ENCODE measurements at regions not wholly inside any gene's neighbourhood (a gene's known extent, or its start where the extent isn't known, plus 50 kb on each side); places are given as distances from the start of the nearest gene placed in this dataset.

DNA sequence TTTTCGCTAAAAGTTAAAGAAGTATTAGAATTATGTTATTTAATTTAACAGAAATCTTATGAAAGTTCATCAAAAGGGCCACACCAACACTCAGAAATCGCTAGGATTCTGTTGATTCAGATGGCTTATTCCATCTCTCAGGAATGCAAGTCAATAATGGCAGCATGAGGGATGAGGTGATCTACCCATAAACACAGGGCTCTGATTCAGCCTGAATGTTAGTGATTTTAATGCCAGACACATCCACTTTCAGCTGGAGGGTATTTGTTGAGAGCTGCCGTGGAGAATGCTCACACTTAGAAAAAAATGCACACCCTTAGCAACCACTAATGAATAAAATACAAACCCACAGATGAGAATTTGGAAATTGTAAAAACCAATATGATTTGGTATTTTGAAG is 173.3 kb upstream of the ERBB4 start:
- no peak for DNase-seq (ENCODE audit: low spot score)

DNA sequence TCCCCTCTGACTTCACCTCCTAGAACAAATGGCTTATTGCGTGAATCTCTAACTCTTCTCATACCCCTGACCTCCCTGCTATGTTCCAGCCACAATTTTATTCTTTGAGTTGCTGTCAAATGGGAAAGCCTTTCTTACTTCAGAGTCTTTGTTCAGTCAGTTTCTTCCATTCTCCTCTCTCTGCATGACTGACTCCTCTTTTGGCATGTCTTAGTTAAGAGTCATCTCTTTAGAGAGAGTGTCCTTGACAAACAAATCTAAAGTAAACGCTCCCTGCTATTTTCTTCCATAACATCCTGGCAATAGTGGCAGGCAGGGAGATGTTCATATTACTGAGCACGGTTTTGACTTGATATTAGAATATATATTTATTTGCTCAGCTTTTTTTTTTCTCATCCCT is 170.7 kb upstream of the ERBB4 start:
- no peak for DNase-seq (ENCODE audit: low spot score)

DNA sequence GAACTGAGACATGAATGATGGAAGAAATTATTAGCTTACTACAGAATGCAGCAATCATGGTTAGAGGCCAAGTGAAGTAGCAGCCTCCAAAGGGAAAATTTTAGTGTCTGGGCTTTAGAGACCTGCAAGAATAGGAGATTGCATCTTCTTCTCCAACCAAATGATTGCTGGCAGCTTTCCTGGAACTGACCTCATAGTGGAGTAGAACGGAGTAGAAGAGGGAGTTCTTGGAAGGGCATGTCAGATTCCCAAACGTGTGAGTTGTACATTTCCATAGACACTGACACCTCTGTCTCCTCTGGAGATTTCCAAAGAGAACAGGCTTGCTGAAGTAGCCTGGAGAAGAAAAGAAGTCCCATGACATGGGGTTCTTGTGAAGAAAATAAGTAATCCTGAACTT is 169.8 kb upstream of the ERBB4 start:
- no peak for DNase-seq (ENCODE audit: low spot score)

DNA sequence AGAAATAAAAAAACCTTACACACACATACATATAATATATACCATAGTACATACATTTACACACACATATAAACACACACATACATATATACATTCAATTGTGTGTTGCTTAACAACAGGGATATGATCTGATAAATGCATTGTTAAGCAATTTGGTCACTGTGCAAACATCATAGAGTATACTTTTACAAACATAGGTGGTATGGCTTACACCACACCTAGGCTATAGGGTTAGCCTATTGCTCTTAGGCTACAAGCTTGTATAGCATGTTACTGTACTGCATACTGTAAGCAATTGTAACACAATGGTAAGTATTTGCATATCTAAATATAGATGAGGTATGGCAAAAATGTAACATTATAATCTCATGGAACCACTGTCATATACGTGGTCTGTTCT is 156.8 kb upstream of the ERBB4 start:
- DNase-seq (ENCODE audit: low spot score): no peak

DNA sequence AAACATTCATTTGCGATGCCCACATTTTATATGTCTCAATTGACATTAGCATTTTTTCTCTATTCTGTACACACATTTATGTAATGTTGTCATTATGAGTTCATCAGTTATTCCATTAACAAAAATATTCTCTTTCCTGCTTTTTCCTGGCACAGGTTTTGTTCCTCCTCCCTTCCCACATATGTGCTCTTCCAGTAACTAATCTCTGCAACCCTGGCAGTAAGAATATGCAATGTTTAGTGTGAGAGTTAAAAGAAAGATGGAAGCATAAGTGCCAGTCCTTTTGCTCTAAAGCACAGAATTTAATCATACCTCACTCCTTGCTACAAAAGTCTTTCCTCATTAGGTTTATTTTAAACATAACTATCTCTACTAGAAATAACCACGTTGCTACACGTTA is 155.8 kb upstream of the ERBB4 start:
- DNase-seq (ENCODE audit: low spot score): no peak

DNA sequence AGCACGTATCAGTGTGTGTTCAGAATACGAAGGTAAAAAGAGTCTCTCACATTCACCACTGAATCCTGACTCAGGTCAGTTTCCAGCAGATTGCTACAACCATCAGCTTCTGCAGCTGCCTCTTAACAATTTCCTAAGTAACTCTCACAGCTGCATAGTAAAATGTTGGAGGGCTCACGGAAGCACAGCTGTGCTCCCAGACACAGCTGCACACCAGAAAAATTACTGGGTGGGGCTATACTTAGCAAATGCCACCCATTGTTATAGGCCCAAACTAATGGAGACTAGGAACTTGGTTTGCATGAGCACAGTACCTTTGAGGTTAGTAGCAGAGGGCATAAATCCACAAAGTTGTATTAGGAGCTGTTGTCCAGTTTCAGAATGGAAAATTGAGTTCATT is 153.9 kb upstream of the ERBB4 start:
- no peak for DNase-seq (ENCODE audit: low spot score)

DNA sequence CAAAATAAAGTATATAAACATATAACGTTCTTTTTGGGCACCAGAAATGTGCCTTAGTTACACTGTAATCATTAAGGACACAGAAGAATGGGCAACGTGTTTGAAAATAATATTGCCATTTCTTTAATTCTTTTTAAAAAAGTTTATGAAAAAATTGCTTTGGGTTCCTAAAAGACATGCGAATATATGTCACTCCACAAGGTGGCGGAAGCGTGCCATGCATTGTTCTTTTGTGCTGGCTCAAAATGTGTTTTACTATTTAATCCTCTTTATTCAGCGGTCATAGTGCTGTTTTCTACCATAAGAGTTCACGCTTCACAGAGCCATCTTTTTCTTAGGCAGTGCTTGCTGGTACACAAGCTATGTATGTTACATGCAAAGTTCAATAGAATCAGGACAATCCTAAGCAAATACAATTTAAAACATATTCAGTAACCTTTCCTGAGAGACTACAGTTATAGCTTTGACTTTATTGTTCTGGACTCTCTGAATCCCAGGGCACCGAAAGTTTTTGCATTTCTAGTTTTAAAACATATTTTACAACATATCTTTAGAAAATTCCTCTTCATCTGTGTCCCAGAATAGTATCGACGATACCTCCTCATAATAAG is 147.8 kb upstream of the ERBB4 start:
- no peak for DNase-seq (ENCODE audit: low spot score)

DNA sequence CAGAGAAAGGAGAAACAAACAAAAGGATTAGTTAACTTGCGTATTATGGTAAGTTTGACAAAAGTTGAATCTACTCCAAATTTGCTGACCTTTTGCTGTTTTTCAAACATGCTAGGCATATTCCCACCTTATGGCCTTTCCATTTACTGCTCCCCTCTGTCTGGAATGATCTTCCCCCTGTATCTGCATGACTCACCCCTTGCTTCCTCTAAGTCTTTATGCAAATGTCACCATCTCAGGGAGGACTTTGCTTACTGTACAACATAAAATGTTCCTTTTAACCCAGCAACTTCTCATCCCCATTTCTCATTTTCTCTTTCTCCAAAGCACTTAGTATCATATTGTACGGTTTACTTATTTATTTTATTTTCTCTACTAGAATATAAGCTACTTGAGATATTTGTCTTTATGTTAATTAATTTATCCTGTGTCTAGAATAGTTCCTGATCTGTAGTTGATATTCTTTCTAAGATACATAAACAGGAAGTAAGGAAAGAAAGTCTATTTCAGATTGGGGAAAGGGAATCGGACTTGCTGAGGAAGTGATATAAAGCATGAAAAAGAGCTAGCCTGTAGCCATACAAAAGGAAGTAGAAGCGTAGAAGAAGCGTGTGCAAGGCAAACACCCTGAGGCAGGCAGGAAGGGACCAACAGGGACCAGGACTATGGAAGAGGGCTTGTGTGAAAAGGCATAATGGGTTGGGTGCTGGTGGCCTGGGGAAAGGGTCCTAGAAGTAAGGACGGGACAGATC is 144.9 kb upstream of the ERBB4 start:
- DNase-seq (ENCODE audit: low spot score): no peak

DNA sequence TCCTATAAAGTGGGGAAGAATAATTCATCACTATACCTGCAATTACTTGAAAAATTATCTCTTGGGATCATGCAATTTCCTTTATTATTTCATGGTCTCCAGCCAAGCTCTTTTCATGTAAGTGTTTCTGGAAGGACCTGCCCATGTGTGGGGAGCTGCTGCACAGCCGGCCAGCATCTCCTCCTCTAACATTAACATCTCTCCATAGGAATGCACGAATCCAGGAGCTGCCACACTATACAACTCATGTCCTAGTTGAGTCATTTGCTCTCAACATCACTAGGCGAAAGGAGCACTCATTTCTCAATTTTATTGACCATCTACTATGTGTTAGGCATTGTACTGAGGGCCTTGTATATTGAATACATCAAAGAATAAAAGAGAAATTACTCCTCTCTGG is 144.3 kb upstream of the ERBB4 start:
- DNase-seq (ENCODE audit: low spot score): no peak

DNA sequence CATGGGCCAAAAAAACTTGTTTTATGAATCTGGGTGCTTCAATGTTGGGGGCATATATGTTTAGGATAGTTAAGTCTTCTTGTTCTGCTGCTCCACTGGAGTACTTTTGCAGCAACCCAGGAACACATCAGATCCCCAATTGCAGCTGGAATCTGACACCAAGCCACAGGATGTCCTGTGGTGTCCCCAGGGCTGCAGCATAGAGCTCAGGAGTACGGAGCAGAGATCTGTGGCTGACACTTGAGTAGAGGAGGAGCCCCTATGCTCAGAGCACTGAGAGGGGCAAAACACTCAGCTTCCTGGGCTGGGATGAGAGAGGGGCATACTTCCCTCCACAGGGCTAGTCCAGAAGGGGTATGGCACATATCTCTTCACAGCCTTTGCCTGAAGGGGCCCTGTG is 138.9 kb upstream of the ERBB4 start:
- DNase-seq (ENCODE audit: low spot score): no peak

DNA sequence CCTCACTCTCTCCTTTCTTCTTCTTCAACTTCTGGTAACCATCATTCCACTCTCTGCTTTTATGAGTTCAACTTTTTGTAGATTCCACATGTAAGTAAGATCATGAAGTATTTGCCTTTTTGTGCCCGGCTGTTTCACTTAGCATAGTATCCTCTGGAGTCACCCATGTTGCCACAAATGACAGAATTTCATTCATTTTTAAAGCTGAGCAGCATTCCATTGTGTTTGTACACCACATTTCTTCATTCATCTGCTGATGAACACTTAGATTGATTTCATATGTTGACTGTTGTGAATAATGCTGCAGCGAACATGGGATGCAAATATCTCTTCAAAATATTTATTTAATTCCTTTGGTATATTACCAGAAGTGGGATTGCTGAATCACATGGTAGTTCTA is 133.6 kb upstream of the ERBB4 start:
- no peak for DNase-seq (ENCODE audit: low spot score)

DNA sequence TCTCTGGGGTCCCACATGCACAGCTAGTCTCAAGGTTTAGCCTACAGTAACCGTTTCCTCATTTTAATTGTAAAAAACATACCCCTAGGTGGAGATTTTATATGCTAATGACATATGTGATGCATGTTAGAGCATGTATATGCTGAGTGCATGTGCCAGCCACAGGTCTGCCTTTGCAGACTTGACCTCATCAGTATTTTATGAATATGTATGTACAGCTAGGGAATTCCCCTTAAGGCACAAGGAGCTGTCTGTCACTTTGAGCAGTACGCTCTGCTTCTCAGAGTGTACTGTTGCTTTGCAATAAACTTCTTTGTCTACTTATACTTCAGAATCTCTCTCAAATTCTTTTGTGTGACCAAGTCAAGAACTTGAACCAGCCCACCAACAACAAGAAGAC is 131.2 kb upstream of the ERBB4 start:
- DNase-seq (ENCODE audit: low spot score): no peak

DNA sequence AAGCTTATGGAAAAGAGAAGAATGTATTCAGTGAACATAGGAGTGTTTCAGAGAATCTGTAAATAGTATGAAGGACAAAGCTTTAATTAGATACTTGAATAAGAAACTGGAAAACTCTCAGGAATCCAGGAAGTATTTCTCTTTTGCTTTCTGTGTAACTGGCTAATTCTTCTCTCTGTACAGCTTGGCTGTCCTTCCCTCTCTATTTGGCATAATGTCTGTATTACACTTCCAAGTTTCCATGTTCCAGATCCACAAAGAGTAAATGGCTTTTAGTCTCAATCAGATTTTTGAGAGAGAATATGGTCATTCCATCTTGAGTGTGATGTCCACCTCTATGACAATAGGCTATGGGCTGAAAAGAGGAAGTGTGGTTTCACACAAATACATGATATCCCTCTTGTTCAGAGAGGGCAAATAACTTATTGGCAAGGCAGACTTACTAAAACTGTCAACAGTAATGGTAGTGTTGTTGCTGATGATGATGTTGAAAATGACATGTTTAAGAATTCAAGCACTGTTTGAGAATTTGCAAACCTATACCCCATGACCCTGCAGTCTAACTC is 129.2 kb upstream of the ERBB4 start:
- no peak for DNase-seq (ENCODE audit: low spot score)

DNA sequence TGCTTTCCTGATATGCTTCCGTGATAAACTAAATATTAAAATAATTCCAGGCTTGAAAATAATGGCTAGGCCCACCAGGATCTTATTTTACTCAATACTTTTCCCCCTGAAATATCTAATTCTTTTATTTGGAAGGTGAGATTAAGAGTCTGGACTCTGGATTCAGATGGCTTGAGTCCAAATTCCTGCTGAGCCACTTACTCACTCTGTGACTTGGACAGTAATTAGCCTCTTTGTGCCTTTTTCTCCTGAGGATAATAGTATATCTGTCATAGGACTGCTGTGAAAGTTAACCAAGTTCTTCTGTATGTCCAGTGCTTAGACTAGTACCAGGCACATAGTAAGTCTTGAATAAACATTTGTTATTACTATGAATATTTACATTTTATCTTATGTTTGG is 127.3 kb upstream of the ERBB4 start:
- no peak for DNase-seq (ENCODE audit: low spot score)

DNA sequence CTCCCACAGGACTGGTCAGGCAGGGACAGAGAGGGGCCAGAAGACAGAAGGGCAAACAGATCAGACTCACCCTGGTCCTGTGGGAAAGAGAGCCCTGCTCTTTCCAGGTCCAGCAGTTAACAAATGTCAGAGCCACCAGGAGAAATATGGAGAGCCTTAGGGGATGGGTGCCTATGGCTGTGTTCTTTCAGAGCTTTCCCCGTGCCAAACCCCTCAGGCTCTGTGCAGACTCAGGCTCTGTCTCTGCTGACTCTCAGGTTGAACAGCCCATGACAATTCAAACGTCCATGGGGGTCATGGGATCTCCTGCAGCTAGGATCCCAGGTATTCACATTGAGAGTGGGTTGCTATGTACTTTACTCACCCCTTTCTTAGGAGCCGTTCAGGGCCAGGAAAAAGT is 120.8 kb upstream of the ERBB4 start:
- DNase-seq (ENCODE audit: low spot score): no peak

DNA sequence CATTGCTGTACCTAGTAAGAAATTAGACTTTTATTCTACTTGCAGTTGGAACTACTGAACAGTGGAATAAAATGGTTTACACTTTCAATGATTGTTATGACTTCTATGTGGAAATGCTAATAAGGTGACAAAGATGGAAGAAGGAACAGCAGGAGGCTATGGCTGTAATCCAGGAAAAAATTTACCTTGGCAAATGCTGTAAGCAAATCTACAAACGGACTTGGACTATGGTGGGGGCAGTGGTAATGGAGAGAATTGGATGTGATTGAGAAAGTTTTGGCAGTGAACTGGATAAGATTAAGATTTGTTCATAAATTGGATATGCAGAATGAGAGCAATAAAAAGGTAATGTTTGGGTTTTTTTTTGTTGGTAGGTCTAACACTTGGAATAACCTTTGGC is 111.0 kb upstream of the ERBB4 start:
- DNase-seq (ENCODE audit: low spot score): no peak

DNA sequence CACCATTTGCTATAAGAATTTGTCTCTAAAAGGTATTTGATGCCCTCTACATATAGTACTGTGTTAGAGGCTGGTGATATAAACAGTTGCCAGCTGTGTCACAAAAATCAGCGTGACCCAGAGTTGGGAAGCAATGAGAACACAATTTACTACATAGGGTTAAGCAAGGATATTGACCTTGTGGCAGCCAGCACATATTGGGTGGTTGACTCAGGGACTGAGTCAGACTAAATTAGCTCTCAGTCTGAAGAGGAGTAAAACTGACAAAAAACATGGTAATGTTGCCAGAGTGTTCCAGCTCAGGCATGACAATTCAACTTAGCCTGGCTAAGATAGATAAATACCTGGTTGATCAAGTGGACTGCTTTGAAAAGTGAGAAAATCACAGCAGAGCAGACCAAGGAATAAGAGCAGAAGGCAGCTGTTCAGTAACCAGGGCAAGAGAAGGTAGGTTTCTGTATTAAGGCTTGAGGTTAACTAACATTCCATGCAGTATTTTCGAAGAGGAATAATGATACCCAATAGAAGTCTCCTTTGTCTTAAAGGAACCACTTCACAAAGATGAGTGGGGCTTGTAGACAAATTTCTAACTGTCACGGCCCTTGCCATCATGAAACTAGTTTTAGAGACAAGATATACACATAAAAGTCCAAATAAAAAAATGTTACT is 108.2 kb upstream of the ERBB4 start:
- no peak for DNase-seq (ENCODE audit: low spot score)

DNA sequence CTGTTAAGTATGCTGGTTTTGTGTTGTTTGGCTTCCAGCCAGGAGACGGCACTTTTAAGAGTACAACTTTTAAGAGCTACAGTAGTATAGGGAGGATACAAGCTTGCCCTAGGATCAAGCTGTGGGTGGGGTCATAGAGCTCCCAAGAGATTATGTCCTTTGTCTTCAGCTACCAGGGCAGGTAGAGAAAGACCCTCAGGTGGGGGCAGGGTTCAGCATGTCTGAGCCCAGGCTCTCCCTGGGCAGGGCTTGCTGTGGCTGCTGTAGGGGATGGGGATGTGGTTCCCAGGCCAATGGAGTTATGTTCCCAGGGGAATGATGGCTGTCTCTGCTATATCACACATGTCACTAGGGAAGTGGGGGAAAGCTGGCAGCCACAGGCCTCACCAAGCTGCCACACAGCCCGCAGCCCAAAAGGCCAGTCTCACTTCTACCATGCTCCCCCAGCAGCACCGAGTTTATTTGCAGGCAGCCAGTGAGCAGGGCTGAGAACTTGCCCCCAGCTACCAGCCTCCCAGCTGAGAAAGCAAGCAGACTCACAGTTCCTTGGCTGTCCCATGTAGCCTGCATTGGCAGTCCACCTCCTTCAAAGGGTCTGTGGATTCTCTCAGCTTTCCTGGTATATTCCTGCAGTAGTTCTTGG is 105.7 kb upstream of the ERBB4 start:
- no peak for DNase-seq (ENCODE audit: low spot score)

DNA sequence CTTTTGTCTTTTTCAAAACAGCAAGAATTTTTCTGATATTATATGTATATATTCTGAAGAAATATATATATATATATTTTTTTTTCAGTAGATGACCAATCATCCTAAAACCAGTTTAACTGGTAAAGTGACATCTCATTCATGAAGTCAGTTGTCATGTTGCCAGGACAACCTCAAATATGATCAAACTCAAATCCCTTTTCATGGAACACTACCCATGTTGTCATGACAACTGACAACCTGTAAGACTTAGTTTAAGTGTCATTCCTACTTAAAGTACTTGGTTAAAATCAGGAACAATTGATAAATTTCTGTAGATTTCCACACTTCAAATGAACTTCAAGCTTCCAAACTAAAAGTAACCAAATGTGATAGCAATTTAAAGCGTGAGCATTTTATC is 101.8 kb upstream of the ERBB4 start:
- no peak for DNase-seq (ENCODE audit: low spot score)

DNA sequence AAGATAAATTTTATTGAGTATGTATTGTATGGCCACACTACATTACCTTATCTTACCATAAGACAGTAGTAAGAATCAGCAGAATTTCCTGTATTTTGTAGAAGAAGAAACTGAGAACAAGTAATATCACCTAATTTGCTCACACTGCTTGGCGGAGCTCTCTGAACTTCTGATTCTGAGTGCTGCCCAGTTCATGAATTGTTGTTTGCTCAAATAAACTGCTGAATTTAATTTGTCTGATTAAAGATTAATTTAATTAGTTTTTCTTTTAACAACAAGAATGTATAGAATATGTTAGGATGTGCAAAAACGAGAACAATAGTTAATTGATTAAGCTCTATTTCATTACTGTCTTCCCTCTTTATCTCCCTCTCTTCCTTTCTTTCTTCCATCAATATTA is 100.1 kb upstream of the ERBB4 start:
- DNase-seq (ENCODE audit: low spot score): no peak

DNA sequence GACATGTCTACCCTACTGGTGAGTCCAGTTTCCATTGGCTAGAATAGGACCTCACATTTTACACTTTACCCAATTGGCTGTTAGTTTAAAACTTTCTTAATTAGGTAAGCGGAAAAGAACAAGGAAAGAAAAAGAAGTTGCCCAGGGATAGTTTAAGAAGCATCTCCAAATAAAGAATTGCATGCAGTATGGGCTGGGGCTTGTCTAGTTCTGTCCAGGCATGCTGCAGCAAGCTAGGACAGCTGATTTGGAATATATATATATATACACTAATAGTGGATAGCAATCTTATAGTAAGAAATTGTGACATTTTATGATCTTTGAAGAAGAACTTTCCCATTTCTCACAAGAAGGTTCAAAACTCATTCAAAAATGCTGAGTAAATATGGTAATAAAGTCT is 90.0 kb upstream of the ERBB4 start:
- DNase-seq (ENCODE audit: low spot score): no peak

DNA sequence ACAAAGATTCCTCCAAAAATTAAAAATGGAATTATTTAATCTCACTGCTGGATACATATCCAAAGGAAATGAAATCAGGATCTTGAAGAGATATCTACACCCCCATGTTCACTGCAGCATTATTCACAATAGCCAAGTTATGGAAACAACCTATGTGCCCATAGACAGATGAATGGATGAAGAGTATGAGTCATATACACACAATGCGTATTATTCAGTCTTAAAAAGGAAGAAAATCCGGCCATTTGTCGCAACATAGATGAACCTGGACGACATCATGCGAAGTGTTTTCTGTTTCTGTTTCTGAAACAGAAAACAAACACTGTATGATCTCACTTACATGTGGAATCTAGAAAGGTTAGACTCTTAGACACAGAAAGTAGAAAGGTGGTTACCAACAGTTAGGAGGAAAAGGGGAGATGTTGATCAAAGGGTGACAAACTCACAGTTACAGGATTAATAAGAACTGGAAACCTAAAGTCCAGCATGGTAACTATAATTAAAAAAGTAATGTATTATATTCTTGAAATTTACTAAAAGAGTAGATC is 87.8 kb upstream of the ERBB4 start:
- no peak for DNase-seq (ENCODE audit: low spot score)

All from mesenteric fat pad (tissue), 1 donor.